Prostate gland (tissue), 2 donors: ENCODE measurements at regions not wholly inside any gene's neighbourhood (a gene's known extent, or its start where the extent isn't known, plus 50 kb on each side); places are given as distances from the start of the nearest gene placed in this dataset.

Experiments used
- DNase-seq: peaks from one replicate; pipeline ENCODE4 v3.0.0-alpha.2; 2019; ENCODE audit warnings: low spot score
- H3K27ac ChIP-seq, 2 donors: fragments of 200-600 bp; sonication (generic); 2 replicates each; pipeline ENCODE4 v1.5.1; 2017 to 2019
- H3K27me3 ChIP-seq: fragments of 200-600 bp; sonication (generic); replicated peaks from 2 replicates; pipeline ENCODE4 v1.5.1; 2019; ENCODE audit not compliant: insufficient read depth
- H3K36me3 ChIP-seq, 2 donors: fragments of 200-600 bp; sonication (generic); 1 replicate in 1 of 2; 2 replicates in 1 of 2; pipeline versions ENCODE4 v1.5.1 to v1.8.1; 2017 to 2019
- H3K4me1 ChIP-seq: fragments of 200-600 bp; sonication (generic); replicated peaks from 2 replicates; pipeline ENCODE4 v1.5.1; 2019
- H3K4me3 ChIP-seq, 2 donors: fragments of 200-600 bp; sonication (generic); 2 replicates each; pipeline ENCODE4 v1.5.1; 2017 to 2019
- H3K9me3 ChIP-seq: fragments of 200-600 bp; sonication (generic); 2 replicates; pipeline ENCODE4 v1.5.1; 2017
- CTCF ChIP-seq, 4 experiments: fragments of 200-600 bp in 2 of 4; fragments of 450-650 bp in 2 of 4; sonication (generic) in 2 of 4; IDR thresholded peaks; 1 replicate in 3 of 4; 2 replicates in 1 of 4; pipeline ENCODE4 v1.5.1; 2016 to 2019; ENCODE audit warnings: antibody characterized with exemption in 4 of 4, mild to moderate bottlenecking in 2 of 4, moderate library complexity in 2 of 4
- POLR2A ChIP-seq: fragments of 450-650 bp; IDR thresholded peaks from one replicate; pipeline ENCODE4 v1.6.1; 2016; ENCODE audit warnings: antibody characterized with exemption, mild to moderate bottlenecking
- POLR2AphosphoS5 ChIP-seq: sonication (generic); formaldehyde crosslinking; IDR thresholded peaks from one replicate; pipeline ENCODE4 v1.6.1; 2017; ENCODE audit warnings: antibody characterized with exemption
- WGBS: methylation state at CpG from one replicate; pipeline ENCODE4 v1.1.5; 2018; 5-methylcytosine and 5-hydroxymethylcytosine counted together
- intact Hi-C: fragments of 100-400 bp; cut with DNase I; formaldehyde crosslinking; loops from one replicate; pipeline ENCODE4 v1.14.2; 2022

GRCh38 chr16:49051576-49051975 lies 230.1 kb downstream of the CBLN1 start:
- 17% methylated on average over 2 of the region's 2 CpGs for WGBS
- no peak overlapping the region for H3K4me3 ChIP-seq
- intact Hi-C loops, result no loop called here
- no peaks in the 10 kb centered on the region for H3K4me1 ChIP-seq
- no peaks in the 10 kb centered on the region for H3K27me3 ChIP-seq
- TF ChIP-seq POLR2AphosphoS5 (no peak), POLR2A (no peak), CTCF (IDR thresholded peaks at IDR 0.05) (no peak)
- DNase-seq, result no peak
- H3K27ac ChIP-seq, result no peak overlapping the region
- H3K9me3 ChIP-seq, result no peaks in the 10 kb centered on the region
- H3K36me3 ChIP-seq, result no peaks in the 10 kb centered on the region

DNA sequence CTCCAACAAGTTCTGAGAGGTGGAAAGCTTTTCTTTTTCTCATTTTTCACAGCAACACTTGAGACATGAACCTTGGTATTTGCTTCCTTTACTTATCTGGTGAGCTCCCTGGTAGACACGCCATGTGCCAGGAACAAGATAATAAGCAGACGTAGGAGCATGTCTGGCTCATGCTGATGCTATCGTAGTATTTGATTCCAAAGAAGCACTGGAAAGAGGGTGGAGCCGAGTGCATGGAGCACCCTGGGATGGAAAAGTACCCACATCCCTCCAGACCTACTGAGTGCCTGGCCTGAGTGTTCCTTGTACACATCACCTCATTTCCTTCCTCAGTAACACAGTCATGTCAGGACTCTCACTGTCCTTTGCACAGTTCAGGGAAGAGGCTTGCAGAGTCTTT lies 231.0 kb downstream of the CBLN1 start:
- Histone ChIP-seq H3K36me3 (no peaks in the 10 kb centered on the region), H3K4me1 (no peaks in the 10 kb centered on the region), H3K4me3 (no peak overlapping the region), H3K27me3 (no peaks in the 10 kb centered on the region), H3K27ac (no peak overlapping the region), H3K9me3 (no peaks in the 10 kb centered on the region)
- intact Hi-C loops, result no loop called here
- WGBS, result 71% methylated on average over 4 of the region's 4 CpGs
- TF ChIP-seq CTCF (IDR thresholded peaks at IDR 0.05), result no peak
- DNase-seq, result no peak

GRCh38 chr16:49049644-49050043 lies 232.0 kb downstream of the CBLN1 start:
- Histone ChIP-seq H3K27ac (no peak overlapping the region), H3K4me1 (no peaks in the 10 kb centered on the region), H3K27me3 (no peaks in the 10 kb centered on the region), H3K9me3 (no peaks in the 10 kb centered on the region), H3K4me3 (no peak overlapping the region), H3K36me3 (no peaks in the 10 kb centered on the region)
- 94% methylated on average over 3 of the region's 3 CpGs for WGBS
- intact Hi-C loops, result no loop called here
- DNase-seq, result no peak
- no peak for TF ChIP-seq CTCF (IDR thresholded peaks at IDR 0.05)
- TF ChIP-seq POLR2A, result no peak
- TF ChIP-seq POLR2AphosphoS5, result no peak

DNA sequence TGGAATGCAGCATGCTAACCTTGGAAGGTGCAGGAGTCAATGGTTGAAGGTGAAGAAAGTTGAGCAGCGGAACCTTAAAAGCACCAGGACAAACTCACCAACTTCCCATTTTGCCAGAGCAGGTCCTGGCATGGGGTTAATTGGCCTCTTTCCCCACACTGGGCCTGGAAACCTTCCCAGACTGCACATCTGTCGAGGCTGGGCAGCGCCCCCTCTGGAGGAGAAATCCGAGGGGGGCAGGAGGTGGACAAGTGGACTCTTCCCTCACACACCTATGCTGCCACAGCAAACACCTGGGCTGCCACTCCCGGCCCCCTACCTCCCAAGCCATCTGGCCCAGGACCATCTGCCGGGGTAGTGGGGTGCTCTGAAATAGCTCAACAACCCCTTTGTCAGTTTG lies 232.4 kb downstream of the CBLN1 start:
- no peaks in the 10 kb centered on the region for H3K27me3 ChIP-seq
- no peak for DNase-seq
- H3K27ac ChIP-seq, result no peak overlapping the region
- intact Hi-C loops, result no loop called here
- no peaks in the 10 kb centered on the region for H3K9me3 ChIP-seq
- TF ChIP-seq POLR2AphosphoS5, result no peak
- no peak for TF ChIP-seq POLR2A
- no peak for TF ChIP-seq CTCF (IDR thresholded peaks at IDR 0.05)
- H3K4me3 ChIP-seq, result no peak overlapping the region
- no peaks in the 10 kb centered on the region for H3K36me3 ChIP-seq
- no peaks in the 10 kb centered on the region for H3K4me1 ChIP-seq
- 67% methylated on average over 6 of the region's 6 CpGs for WGBS

- H3K9me3 ChIP-seq, result no peaks in the 10 kb centered on the region
- H3K27ac ChIP-seq, result no peak overlapping the region
- H3K4me3 ChIP-seq, result no peak overlapping the region
- no peak for TF ChIP-seq POLR2A
- TF ChIP-seq CTCF (IDR thresholded peaks at IDR 0.05), result no peak
- TF ChIP-seq POLR2AphosphoS5, result no peak
- no peak for DNase-seq
- H3K27me3 ChIP-seq, result no peaks in the 10 kb centered on the region
- WGBS, result 78% methylated on average over 4 of the region's 4 CpGs
- intact Hi-C loops, result no loop called here
- no peaks in the 10 kb centered on the region for H3K36me3 ChIP-seq
- H3K4me1 ChIP-seq, result no peaks in the 10 kb centered on the region
Measured at GRCh38 chr16:49048557-49048956, 233.1 kb downstream of the CBLN1 start.
